HCT116 (cell line): ENCODE measurements at regions not wholly inside any gene's neighbourhood (a gene's known extent, or its start where the extent isn't known, plus 50 kb on each side); places are given as distances from the start of the nearest gene placed in this dataset.
A peak's percentile ranks its signal among the peaks of the same experiment; 100 is the strongest.

Source experiments
- EZH2 ChIP-seq: fragments of 200-600 bp; sonication (generic); IDR thresholded peaks from 2 replicates; pipeline ENCODE4 v1.6.1; 2017; ENCODE audit warnings: antibody characterized with exemption, mixed run types
- FOSL1 ChIP-seq: IDR thresholded peaks from 2 replicates; pipeline ENCODE4 v1.6.1; 2012; ENCODE audit warnings: low read depth
- POLR2A ChIP-seq: IDR thresholded peaks from 2 replicates; pipeline ENCODE4 v1.7.0; 2011; ENCODE audit warnings: borderline replicate concordance; ENCODE audit not compliant: insufficient read depth, insufficient read length; ENCODE audit errors: extremely low read depth
- SIN3A ChIP-seq: IDR thresholded peaks from 2 replicates; pipeline ENCODE4 v1.6.1; 2012; ENCODE audit warnings: low read depth
- SP1 ChIP-seq: IDR thresholded peaks from 2 replicates; pipeline ENCODE4 v1.6.1; 2012; ENCODE audit warnings: low read depth
- YY1 ChIP-seq: IDR thresholded peaks from 2 replicates; pipeline ENCODE4 v1.6.1; 2011; ENCODE audit warnings: low read length, low read depth, moderate library complexity, mild to moderate bottlenecking; ENCODE audit not compliant: insufficient replicate concordance; ENCODE audit errors: extremely low read depth
- TF ChIP-seq, protein P1 (sequence below): IDR thresholded peaks from 2 replicates; pipeline ENCODE4 v1.6.1; 2012; ENCODE audit warnings: low read depth
- TF ChIP-seq, protein P2 (sequence below), 3 experiments: fragments of 200-600 bp in 1 of 3; sonication (generic) in 1 of 3; IDR thresholded peaks in 2 of 3; conservative IDR thresholded peaks in 1 of 3; 2 replicates each; pipeline ENCODE4 v1.5.1; 2012 to 2017; ENCODE audit warnings: low read depth in 2 of 3, low read length in 2 of 3, antibody characterized with exemption in 1 of 3, borderline replicate concordance in 1 of 3, control low read depth in 1 of 3, mild to moderate bottlenecking in 1 of 3, mixed read lengths in 1 of 3, mixed run types in 1 of 3, moderate library complexity in 1 of 3; ENCODE audit not compliant: insufficient read depth in 1 of 3

DNA sequence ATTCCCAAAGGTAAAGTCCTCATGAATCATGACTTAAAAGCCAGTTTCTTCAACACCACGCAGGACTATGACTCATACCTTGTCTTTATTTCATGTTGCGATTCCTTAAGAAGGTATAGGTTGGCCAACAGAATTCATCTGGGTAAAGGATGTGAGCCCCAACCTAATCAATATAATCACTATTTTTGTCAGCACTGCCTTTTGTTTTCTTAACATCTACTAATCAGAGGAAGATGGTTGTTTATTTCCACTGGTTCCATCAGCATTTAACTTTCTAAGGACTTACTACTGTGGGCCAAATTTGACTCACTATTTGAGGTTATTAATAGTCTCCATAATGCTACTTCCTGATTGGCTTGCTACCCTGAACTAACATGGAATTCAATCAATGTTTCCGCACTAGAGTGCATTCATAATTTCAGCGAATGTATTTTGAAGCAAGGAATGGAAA, 78.6 kb downstream of the SCG2 start:
- TF ChIP-seq, protein P1, sequence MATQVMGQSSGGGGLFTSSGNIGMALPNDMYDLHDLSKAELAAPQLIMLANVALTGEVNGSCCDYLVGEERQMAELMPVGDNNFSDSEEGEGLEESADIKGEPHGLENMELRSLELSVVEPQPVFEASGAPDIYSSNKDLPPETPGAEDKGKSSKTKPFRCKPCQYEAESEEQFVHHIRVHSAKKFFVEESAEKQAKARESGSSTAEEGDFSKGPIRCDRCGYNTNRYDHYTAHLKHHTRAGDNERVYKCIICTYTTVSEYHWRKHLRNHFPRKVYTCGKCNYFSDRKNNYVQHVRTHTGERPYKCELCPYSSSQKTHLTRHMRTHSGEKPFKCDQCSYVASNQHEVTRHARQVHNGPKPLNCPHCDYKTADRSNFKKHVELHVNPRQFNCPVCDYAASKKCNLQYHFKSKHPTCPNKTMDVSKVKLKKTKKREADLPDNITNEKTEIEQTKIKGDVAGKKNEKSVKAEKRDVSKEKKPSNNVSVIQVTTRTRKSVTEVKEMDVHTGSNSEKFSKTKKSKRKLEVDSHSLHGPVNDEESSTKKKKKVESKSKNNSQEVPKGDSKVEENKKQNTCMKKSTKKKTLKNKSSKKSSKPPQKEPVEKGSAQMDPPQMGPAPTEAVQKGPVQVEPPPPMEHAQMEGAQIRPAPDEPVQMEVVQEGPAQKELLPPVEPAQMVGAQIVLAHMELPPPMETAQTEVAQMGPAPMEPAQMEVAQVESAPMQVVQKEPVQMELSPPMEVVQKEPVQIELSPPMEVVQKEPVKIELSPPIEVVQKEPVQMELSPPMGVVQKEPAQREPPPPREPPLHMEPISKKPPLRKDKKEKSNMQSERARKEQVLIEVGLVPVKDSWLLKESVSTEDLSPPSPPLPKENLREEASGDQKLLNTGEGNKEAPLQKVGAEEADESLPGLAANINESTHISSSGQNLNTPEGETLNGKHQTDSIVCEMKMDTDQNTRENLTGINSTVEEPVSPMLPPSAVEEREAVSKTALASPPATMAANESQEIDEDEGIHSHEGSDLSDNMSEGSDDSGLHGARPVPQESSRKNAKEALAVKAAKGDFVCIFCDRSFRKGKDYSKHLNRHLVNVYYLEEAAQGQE = no peak
- TF ChIP-seq YY1 (no peak), POLR2A (no peak), EZH2 (no peak), SIN3A (peak; percentile 52; the same call in 1 of the 2 replicates), SP1 (peak; percentile 87), FOSL1 (peak; percentile 95)
- TF ChIP-seq, protein P2, sequence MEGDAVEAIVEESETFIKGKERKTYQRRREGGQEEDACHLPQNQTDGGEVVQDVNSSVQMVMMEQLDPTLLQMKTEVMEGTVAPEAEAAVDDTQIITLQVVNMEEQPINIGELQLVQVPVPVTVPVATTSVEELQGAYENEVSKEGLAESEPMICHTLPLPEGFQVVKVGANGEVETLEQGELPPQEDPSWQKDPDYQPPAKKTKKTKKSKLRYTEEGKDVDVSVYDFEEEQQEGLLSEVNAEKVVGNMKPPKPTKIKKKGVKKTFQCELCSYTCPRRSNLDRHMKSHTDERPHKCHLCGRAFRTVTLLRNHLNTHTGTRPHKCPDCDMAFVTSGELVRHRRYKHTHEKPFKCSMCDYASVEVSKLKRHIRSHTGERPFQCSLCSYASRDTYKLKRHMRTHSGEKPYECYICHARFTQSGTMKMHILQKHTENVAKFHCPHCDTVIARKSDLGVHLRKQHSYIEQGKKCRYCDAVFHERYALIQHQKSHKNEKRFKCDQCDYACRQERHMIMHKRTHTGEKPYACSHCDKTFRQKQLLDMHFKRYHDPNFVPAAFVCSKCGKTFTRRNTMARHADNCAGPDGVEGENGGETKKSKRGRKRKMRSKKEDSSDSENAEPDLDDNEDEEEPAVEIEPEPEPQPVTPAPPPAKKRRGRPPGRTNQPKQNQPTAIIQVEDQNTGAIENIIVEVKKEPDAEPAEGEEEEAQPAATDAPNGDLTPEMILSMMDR (IDR thresholded peaks at IDR 0.05 in 2 of 3, conservative IDR thresholded peaks at IDR 0.05 in 1 of 3; ENCODE audit: borderline replicate concordance in 1 of 3, insufficient read depth in 1 of 3, low read depth in 2 of 3, low read length in 2 of 3) = 0 out of 6 replicates have a peak, but pooled peaks of 1 of the 3 experiments have one; percentile 0
